ENCODE measurements at regions not wholly inside any gene's neighbourhood (a gene's known extent, or its start where the extent isn't known, plus 50 kb on each side); places are given as distances from the start of the nearest gene placed in this dataset.

- H3K9me3 ChIP-seq = no peaks in the 10 kb centered on the region
- H3K4me3 ChIP-seq = no peak overlapping the region
- ATAC-seq (ENCODE audit: insufficient number of reproducible peaks, low FRiP score, low read depth) (no peak), DNase-seq (ENCODE audit: low spot score) (no peak)
- no peaks in the 10 kb centered on the region for H3K36me3 ChIP-seq
- no peaks in the 10 kb centered on the region for H3K27me3 ChIP-seq (replicated peaks; ENCODE audit: insufficient read depth)
- H3K27ac ChIP-seq = no peak overlapping the region
- no peaks in the 10 kb centered on the region for H3K4me1 ChIP-seq (ENCODE audit: control insufficient read depth in 1 of 2, low read depth in 2 of 2)
- no peak for TF ChIP-seq CTCF (IDR thresholded peaks at IDR 0.05)
Observed at GRCh38 chr13:84524586-84524985, 642.3 kb upstream of the SLITRK1 start.

GRCh38 chr13:84500016-84500415 is 617.7 kb upstream of the SLITRK1 start:
- Histone ChIP-seq H3K4me3 (no peak overlapping the region), H3K36me3 (no peaks in the 10 kb centered on the region), H3K27ac (no peak overlapping the region), H3K4me1 (ENCODE audit: control insufficient read depth in 1 of 2, low read depth in 2 of 2) (no peaks in the 10 kb centered on the region), H3K27me3 (replicated peaks; ENCODE audit: insufficient read depth) (no peaks in the 10 kb centered on the region), H3K9me3 (no peaks in the 10 kb centered on the region)
- ATAC-seq (ENCODE audit: insufficient number of reproducible peaks, low FRiP score, low read depth) (no peak), DNase-seq (ENCODE audit: low spot score) (no peak)
- no peak for TF ChIP-seq CTCF (IDR thresholded peaks at IDR 0.05)

GRCh38 chr13:84497613-84498012 is 615.3 kb upstream of the SLITRK1 start:
- Histone ChIP-seq H3K9me3 (no peaks in the 10 kb centered on the region), H3K27ac (no peak overlapping the region), H3K4me1 (ENCODE audit: control insufficient read depth in 1 of 2, low read depth in 2 of 2) (no peaks in the 10 kb centered on the region), H3K4me3 (no peak overlapping the region), H3K27me3 (replicated peaks; ENCODE audit: insufficient read depth) (no peaks in the 10 kb centered on the region), H3K36me3 (no peaks in the 10 kb centered on the region)
- TF ChIP-seq CTCF (IDR thresholded peaks at IDR 0.05) = no peak
- no peak for ATAC-seq (ENCODE audit: insufficient number of reproducible peaks, low FRiP score, low read depth)
- no peak for DNase-seq (ENCODE audit: low spot score)

GRCh38 chr13:84491952-84492351 is 609.7 kb upstream of the SLITRK1 start:
- no peaks in the 10 kb centered on the region for H3K27me3 ChIP-seq (replicated peaks; ENCODE audit: insufficient read depth)
- H3K36me3 ChIP-seq = no peaks in the 10 kb centered on the region
- H3K9me3 ChIP-seq = no peaks in the 10 kb centered on the region
- no peak overlapping the region for H3K27ac ChIP-seq
- DNase-seq (ENCODE audit: low spot score) = no peak
- no peak for ATAC-seq (ENCODE audit: insufficient number of reproducible peaks, low FRiP score, low read depth)
- H3K4me3 ChIP-seq = no peak overlapping the region
- no peaks in the 10 kb centered on the region for H3K4me1 ChIP-seq (ENCODE audit: control insufficient read depth in 1 of 2, low read depth in 2 of 2)
- TF ChIP-seq CTCF (IDR thresholded peaks at IDR 0.05) = no peak

GRCh38 chr13:84487752-84488151 is 605.5 kb upstream of the SLITRK1 start:
- Histone ChIP-seq H3K27me3 (replicated peaks; ENCODE audit: insufficient read depth) (no peaks in the 10 kb centered on the region), H3K27ac (no peak overlapping the region), H3K4me3 (no peak overlapping the region), H3K4me1 (ENCODE audit: control insufficient read depth in 1 of 2, low read depth in 2 of 2) (no peaks in the 10 kb centered on the region), H3K9me3 (no peaks in the 10 kb centered on the region), H3K36me3 (no peaks in the 10 kb centered on the region)
- ATAC-seq (ENCODE audit: insufficient number of reproducible peaks, low FRiP score, low read depth) = no peak
- DNase-seq (ENCODE audit: low spot score) = no peak
- no peak for TF ChIP-seq CTCF (IDR thresholded peaks at IDR 0.05)
